ENCODE measurements at regions not wholly inside any gene's neighbourhood (a gene's known extent, or its start where the extent isn't known, plus 50 kb on each side); places are given as distances from the start of the nearest gene placed in this dataset.

- TF ChIP-seq CTCF (IDR thresholded peaks at IDR 0.05) (no peak), POLR2A (IDR thresholded peaks at IDR 0.05) (no peak)
Measured at GRCh38 chr11:32219320-32219719, 128.4 kb downstream of the RCN1 start.
